Coronary artery (tissue), 2 donors: ENCODE measurements at regions not wholly inside any gene's neighbourhood (a gene's known extent, or its start where the extent isn't known, plus 50 kb on each side); places are given as distances from the start of the nearest gene placed in this dataset.

Experiments used
- DNase-seq: peaks from one replicate; pipeline ENCODE4 v3.0.0-alpha.2; 2017; ENCODE audit warnings: low spot score
- H3K27ac ChIP-seq, 2 donors: fragments of 200-600 bp; sonication (generic); one replicate each; pipeline ENCODE4 v1.5.1; 2016 to 2019
- H3K4me3 ChIP-seq: fragments of 200-600 bp; sonication (generic); 2 replicates; pipeline ENCODE4 v1.5.1; 2016; ENCODE audit warnings: mild to moderate bottlenecking, moderate library complexity
- TF ChIP-seq, protein P1 (sequence below): fragments of 200-600 bp; sonication (generic); IDR thresholded peaks from one replicate; pipeline ENCODE4 v1.5.1; 2019; ENCODE audit warnings: antibody characterized with exemption

GRCh38 chr7:96591900-96592676 lies 117.6 kb downstream of the SEM1 start:
- Histone ChIP-seq H3K27ac (no peak overlapping the region), H3K4me3 (no peak overlapping the region)
- TF ChIP-seq, protein P1, sequence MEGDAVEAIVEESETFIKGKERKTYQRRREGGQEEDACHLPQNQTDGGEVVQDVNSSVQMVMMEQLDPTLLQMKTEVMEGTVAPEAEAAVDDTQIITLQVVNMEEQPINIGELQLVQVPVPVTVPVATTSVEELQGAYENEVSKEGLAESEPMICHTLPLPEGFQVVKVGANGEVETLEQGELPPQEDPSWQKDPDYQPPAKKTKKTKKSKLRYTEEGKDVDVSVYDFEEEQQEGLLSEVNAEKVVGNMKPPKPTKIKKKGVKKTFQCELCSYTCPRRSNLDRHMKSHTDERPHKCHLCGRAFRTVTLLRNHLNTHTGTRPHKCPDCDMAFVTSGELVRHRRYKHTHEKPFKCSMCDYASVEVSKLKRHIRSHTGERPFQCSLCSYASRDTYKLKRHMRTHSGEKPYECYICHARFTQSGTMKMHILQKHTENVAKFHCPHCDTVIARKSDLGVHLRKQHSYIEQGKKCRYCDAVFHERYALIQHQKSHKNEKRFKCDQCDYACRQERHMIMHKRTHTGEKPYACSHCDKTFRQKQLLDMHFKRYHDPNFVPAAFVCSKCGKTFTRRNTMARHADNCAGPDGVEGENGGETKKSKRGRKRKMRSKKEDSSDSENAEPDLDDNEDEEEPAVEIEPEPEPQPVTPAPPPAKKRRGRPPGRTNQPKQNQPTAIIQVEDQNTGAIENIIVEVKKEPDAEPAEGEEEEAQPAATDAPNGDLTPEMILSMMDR, result no peak
- no peak for DNase-seq

- no peak for DNase-seq
- no peak overlapping the region for H3K27ac ChIP-seq
- H3K4me3 ChIP-seq, result no peak overlapping the region
- TF ChIP-seq, protein P1, result no peak
These were observed 118.3 kb downstream of the SEM1 start for GRCh38 chr7:96591159-96591899.

GRCh38 chr7:96589038-96589437 lies 120.6 kb downstream of the SEM1 start:
- no peak for DNase-seq
- no peak overlapping the region for H3K4me3 ChIP-seq
- H3K27ac ChIP-seq, result no peak overlapping the region
- TF ChIP-seq, protein P1, result no peak

DNA sequence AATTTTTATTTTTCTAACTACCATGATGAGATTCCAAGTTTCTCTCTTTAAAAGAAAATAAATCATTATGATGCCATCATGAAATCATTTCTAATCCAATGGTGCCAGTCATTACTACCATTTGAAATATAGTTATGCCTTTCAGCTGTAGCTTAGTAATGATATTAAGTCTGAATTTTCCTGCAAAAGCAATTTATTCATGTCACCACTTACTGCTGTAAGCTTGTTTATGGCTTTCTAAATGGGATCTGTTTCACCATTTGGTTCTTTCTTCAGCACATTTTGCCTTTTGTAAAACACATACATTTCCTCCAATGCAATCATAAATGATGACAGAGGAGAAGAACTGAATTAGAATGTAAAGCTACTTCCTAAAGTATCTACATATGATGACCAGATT lies 130.5 kb downstream of the SEM1 start:
- TF ChIP-seq, protein P1, result no peak
- Histone ChIP-seq H3K27ac (no peak overlapping the region), H3K4me3 (no peak overlapping the region)
- no peak for DNase-seq

GRCh38 chr7:96578606-96579005 lies 131.0 kb downstream of the SEM1 start:
- Histone ChIP-seq H3K4me3 (no peak overlapping the region), H3K27ac (no peak overlapping the region)
- no peak for DNase-seq
- TF ChIP-seq, protein P1, result no peak

GRCh38 chr7:96563409-96563808 lies 146.2 kb downstream of the SEM1 start:
- DNase-seq, result no peak
- TF ChIP-seq, protein P1, result no peak
- Histone ChIP-seq H3K27ac (no peak overlapping the region), H3K4me3 (no peak overlapping the region)

DNA sequence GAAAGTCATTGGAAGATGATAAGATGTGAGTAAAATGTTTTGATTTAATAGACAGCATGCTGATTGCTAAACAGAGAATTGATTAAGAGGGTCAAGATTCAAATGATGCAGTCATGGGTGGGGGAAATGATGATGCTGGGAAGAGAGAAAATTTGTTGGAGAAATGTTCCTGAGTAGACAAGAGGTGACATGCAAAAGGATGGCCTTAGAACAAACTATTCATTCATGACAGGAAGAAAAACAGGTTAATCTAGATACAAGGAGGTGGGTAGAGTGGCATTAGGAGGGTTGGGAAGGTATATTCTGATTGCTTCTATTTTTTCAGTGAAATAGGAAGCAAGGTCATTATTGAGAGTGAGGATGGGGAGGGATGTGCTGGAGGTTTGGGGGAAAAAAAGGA lies 146.7 kb downstream of the SEM1 start:
- no peak for DNase-seq
- no peak overlapping the region for H3K27ac ChIP-seq

More for the DNA sequence above, 146.7 kb downstream of the SEM1 start:
- TF ChIP-seq, protein P1, result no peak
- H3K4me3 ChIP-seq, result no peak overlapping the region
